Calu3 (cell line): ENCODE measurements at regions not wholly inside any gene's neighbourhood (a gene's known extent, or its start where the extent isn't known, plus 50 kb on each side); places are given as distances from the start of the nearest gene placed in this dataset.
"Not testable (repeated sequence)": the region's sequence is repeated elsewhere in the genome, so short reads cannot be mapped to it uniquely, and the experiment has no call there.

Experiments used
- BruUV-seq: library from RNA; stranded (reverse); fragments of 400-500 nt; replicated peaks from 2 replicates; lab custom pipeline; 2021; lab: Mats Ljungman, UMichigan
- CTCF ChIA-PET: fragments of 300-600 bp; sonication (Branson Sonifier 250); formaldehyde crosslinking; loops from one replicate; lab custom pipeline; 2022; ENCODE audit warnings: antibody characterized with exemption; lab: Charles Lee
- DNase-seq: peaks from one replicate; pipeline ENCODE4 v3.0.0; 2022
- H3K27ac Mint-ChIP-seq: one replicate; pipeline ENCODE4 v1.8.0; 2022; ENCODE audit warnings: mixed read lengths; ENCODE audit not compliant: unreplicated experiment
- H3K27me3 Mint-ChIP-seq: one replicate; pipeline ENCODE4 v1.8.0; 2022; ENCODE audit warnings: mixed read lengths; ENCODE audit not compliant: unreplicated experiment
- H3K36me3 Mint-ChIP-seq: one replicate; pipeline ENCODE4 v1.8.0; 2022; ENCODE audit warnings: mild to moderate bottlenecking, moderate library complexity, mixed read lengths; ENCODE audit not compliant: insufficient read depth, unreplicated experiment
- H3K4me1 Mint-ChIP-seq: one replicate; pipeline ENCODE4 v1.8.0; 2022; ENCODE audit warnings: mild to moderate bottlenecking, low read depth, mixed read lengths; ENCODE audit not compliant: unreplicated experiment
- H3K4me3 Mint-ChIP-seq: one replicate; pipeline ENCODE4 v1.8.0; 2022; ENCODE audit warnings: mild to moderate bottlenecking, low read depth, moderate library complexity, mixed read lengths; ENCODE audit not compliant: unreplicated experiment
- H3K9me3 Mint-ChIP-seq: one replicate; pipeline ENCODE4 v1.8.0; 2022; ENCODE audit warnings: low read depth, mixed read lengths; ENCODE audit not compliant: unreplicated experiment
- intact Hi-C: fragments of 100-400 bp; cut with micrococcal nuclease; formaldehyde crosslinking; loops from one replicate; pipeline ENCODE4 v1.10.0; 2022; ENCODE audit not compliant: unreplicated experiment
- TF ChIP-seq, protein P1 (sequence below): fragments of 200-600 bp; IDR thresholded peaks from one replicate; pipeline ENCODE4 v1.8.0; 2022; ENCODE audit warnings: antibody characterized with exemption; ENCODE audit not compliant: unreplicated experiment

DNA sequence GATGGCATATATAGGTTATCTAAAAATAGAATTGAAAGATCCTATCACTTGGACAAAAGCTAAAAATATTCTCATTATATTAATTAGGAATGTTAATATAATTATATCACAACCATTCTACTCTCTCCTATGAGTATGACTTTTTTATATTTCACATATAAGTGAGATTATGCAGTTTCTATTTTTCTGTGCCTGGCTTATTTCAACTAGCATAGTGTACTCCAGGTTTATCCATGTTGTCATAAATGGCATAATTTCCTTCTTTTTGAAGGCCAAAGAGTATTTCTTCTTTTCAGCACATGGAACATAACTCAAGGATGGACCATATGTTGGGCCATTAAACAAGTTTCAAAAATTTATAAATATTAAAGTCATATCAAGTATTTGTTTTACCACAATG lies 421.2 kb upstream of the CTSO start:
- Mint-ChIP-seq H3K4me1 (no peaks in the 10 kb centered on the region), H3K27ac (no peak overlapping the region), H3K27me3 (no peaks in the 10 kb centered on the region), H3K4me3 (no peak overlapping the region), H3K9me3 (no peaks in the 10 kb centered on the region), H3K36me3 (no peaks in the 10 kb centered on the region)
- CTCF ChIA-PET, result no interaction called here
- intact Hi-C loops, result no loop called here
- DNase-seq, result no peak
- TF ChIP-seq, protein P1, sequence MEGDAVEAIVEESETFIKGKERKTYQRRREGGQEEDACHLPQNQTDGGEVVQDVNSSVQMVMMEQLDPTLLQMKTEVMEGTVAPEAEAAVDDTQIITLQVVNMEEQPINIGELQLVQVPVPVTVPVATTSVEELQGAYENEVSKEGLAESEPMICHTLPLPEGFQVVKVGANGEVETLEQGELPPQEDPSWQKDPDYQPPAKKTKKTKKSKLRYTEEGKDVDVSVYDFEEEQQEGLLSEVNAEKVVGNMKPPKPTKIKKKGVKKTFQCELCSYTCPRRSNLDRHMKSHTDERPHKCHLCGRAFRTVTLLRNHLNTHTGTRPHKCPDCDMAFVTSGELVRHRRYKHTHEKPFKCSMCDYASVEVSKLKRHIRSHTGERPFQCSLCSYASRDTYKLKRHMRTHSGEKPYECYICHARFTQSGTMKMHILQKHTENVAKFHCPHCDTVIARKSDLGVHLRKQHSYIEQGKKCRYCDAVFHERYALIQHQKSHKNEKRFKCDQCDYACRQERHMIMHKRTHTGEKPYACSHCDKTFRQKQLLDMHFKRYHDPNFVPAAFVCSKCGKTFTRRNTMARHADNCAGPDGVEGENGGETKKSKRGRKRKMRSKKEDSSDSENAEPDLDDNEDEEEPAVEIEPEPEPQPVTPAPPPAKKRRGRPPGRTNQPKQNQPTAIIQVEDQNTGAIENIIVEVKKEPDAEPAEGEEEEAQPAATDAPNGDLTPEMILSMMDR, result no peak
- BruUV-seq, result no TSS peak

DNA sequence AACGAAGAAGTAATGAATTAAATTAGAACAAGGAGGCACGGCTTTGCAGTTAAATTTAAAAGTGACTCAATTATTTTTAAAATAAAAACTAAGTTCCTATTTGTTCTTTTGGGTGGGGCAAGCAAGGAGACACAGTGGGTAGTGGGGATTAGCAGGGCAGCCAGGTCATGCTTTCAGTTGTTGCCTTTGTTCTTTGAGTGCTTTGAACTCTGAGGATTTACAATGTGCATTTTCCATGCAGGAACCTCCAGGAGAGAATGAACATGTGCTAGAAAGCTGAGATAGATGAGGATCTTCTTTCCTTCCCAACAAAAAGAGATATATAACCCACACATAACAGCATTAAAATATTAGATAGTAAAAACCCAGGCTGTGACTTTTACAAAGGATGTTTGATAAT lies 420.4 kb upstream of the CTSO start:
- BruUV-seq, result no TSS peak

DNA sequence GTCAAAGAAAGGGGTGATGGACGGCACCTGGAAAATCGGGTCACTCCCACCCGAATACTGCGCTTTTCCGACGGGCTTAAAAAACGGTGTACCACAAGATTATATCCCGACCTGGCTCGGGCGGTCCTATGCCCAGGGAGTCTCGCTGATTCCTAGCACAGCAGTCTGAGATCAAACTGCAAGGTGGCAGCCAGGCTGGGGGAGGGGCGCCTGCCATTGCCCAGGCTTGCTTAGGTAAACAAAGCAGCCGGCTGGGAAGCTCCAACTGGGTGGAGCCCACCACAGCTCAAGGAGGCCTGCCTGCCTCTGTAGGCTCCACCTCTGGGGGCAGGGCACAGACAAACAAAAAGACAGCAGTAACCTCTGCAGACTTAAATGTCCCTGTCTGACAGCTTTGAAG lies 413.8 kb upstream of the CTSO start:
- H3K9me3 Mint-ChIP-seq, H3K36me3 Mint-ChIP-seq, BruUV-seq, CTCF ChIA-PET, H3K4me1 Mint-ChIP-seq, intact Hi-C loops, H3K27me3 Mint-ChIP-seq, DNase-seq, H3K27ac Mint-ChIP-seq, H3K4me3 Mint-ChIP-seq: not testable (repeated sequence)

More for the DNA sequence above, 420.4 kb upstream of the CTSO start:
- intact Hi-C loops, result no loop called here
- Mint-ChIP-seq H3K4me1 (no peaks in the 10 kb centered on the region), H3K9me3 (no peaks in the 10 kb centered on the region), H3K4me3 (no peak overlapping the region), H3K36me3 (no peaks in the 10 kb centered on the region), H3K27ac (no peak overlapping the region), H3K27me3 (no peaks in the 10 kb centered on the region)
- CTCF ChIA-PET, result no interaction called here
- no peak for DNase-seq
- TF ChIP-seq, protein P1, result no peak

DNA sequence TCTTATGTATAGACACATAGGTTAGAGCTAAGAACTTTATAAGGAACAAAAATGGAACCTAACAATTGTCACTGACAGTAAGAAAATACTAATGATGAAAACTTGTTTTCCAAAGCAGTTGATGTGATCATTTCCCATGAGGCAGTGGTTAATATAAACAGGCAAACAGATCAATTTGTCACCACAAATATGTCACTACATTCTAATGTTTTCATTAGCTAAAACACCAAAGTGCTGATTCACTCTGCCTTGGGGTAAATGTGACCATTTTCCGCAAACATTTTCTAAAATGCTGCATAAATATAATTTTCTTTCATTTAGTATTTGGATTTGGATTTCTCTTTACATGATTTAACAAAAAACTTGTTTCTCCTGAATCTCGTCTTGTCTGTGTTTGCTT lies 408.9 kb upstream of the CTSO start:
- CTCF ChIA-PET, result no interaction called here
- Mint-ChIP-seq H3K36me3 (no peaks in the 10 kb centered on the region), H3K27ac (no peak overlapping the region), H3K9me3 (no peaks in the 10 kb centered on the region), H3K4me3 (no peak overlapping the region), H3K4me1 (no peaks in the 10 kb centered on the region), H3K27me3 (no peaks in the 10 kb centered on the region)
- TF ChIP-seq, protein P1, result no peak
- no peak for DNase-seq
- intact Hi-C loops, result no loop called here
- no TSS peak for BruUV-seq

DNA sequence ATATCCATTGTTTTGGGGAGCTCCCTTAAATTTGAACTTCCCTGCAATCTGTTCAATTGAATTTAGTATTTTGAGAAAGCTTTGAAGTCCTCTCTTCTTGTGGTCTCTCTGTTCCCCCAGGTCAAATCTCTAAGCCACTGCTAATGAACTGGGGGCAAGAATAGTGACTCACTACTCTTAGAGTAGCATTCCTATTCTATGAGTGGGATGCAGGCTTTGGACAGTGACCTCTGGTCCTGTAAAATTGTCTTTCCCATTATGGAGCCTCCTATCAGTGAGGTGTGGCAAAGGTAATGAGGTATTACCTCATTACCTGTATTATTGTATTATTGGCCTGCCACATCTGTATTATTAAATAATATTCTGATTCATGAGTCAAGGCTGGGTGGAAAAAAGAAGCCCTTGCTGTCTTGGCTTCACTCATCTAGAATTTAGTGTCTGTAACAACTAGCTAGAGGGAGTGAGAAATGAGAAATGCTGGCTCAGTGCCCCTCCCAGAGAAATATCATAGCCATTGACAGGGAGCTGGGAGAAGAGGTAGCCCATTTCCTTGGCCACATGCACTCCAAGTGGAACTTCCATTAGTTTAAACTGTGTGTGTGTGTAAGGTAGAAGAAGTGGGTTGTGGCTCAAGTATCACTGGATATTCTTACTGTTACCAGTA lies 393.9 kb upstream of the CTSO start:
- TF ChIP-seq, protein P1, result no peak
- Mint-ChIP-seq H3K27ac (no peak overlapping the region), H3K4me3 (no peak overlapping the region), H3K4me1 (no peaks in the 10 kb centered on the region), H3K9me3 (no peaks in the 10 kb centered on the region), H3K36me3 (no peaks in the 10 kb centered on the region), H3K27me3 (no peaks in the 10 kb centered on the region)
- DNase-seq, result no peak
- CTCF ChIA-PET, result no interaction called here
- intact Hi-C loops, result no loop called here
- BruUV-seq, result no TSS peak
